Activated naive CD8-positive, alpha-beta T cell treated with anti-CD3 and anti-CD28 coated beads, Interleukin-2, amount 50 U/mL, for 24 hours (primary cell): ENCODE measurements at regions not wholly inside any gene's neighbourhood (a gene's known extent, or its start where the extent isn't known, plus 50 kb on each side); places are given as distances from the start of the nearest gene placed in this dataset.
"Not testable (repeated sequence)": the region's sequence is repeated elsewhere in the genome, so short reads cannot be mapped to it uniquely, and the experiment has no call there.

Experiments used
- ATAC-seq: fragments of 150-1000 bp; cut with Tn5 transposase; one replicate; pipeline ENCODE4 v1.10.0; 2021
- DNase-seq: peaks from one replicate; pipeline ENCODE4 v3.0.0; 2021
- H3K27ac Mint-ChIP-seq: one replicate; pipeline ENCODE4 v1.8.0; 2021; ENCODE audit warnings: mild to moderate bottlenecking, mixed read lengths
- H3K27me3 Mint-ChIP-seq: one replicate; pipeline ENCODE4 v1.8.0; 2021; ENCODE audit warnings: mixed read lengths
- H3K36me3 Mint-ChIP-seq: one replicate; pipeline ENCODE4 v1.8.0; 2021; ENCODE audit warnings: low read depth, mixed read lengths
- H3K4me1 Mint-ChIP-seq: one replicate; pipeline ENCODE4 v1.8.0; 2021; ENCODE audit warnings: mixed read lengths
- H3K4me3 Mint-ChIP-seq: one replicate; pipeline ENCODE4 v1.8.0; 2021; ENCODE audit warnings: mild to moderate bottlenecking, moderate library complexity, mixed read lengths
- H3K9me3 Mint-ChIP-seq: one replicate; pipeline ENCODE4 v1.8.0; 2021; ENCODE audit warnings: mixed read lengths

GRCh38 chr16:33009468-33009867, 184.6 kb upstream of the TP53TG3C start:
- peak; percentile 49 for DNase-seq
- ATAC-seq, H3K36me3 Mint-ChIP-seq, H3K27ac Mint-ChIP-seq, H3K27me3 Mint-ChIP-seq, H3K9me3 Mint-ChIP-seq, H3K4me1 Mint-ChIP-seq, H3K4me3 Mint-ChIP-seq: not testable (repeated sequence)

GRCh38 chr16:33027121-33027520, 166.9 kb upstream of the TP53TG3C start:
- not testable (repeated sequence) for H3K27me3 Mint-ChIP-seq, ATAC-seq, H3K27ac Mint-ChIP-seq, H3K4me3 Mint-ChIP-seq, H3K4me1 Mint-ChIP-seq, H3K9me3 Mint-ChIP-seq, DNase-seq, H3K36me3 Mint-ChIP-seq

GRCh38 chr16:33027941-33028340, 166.1 kb upstream of the TP53TG3C start:
- not testable (repeated sequence) for H3K36me3 Mint-ChIP-seq, H3K4me1 Mint-ChIP-seq

GRCh38 chr16:33028707-33029390, 165.2 kb upstream of the TP53TG3C start:
- H3K4me1 Mint-ChIP-seq, H3K27me3 Mint-ChIP-seq, DNase-seq, H3K27ac Mint-ChIP-seq, ATAC-seq, H3K36me3 Mint-ChIP-seq, H3K9me3 Mint-ChIP-seq, H3K4me3 Mint-ChIP-seq: not testable (repeated sequence)

More at GRCh38 chr16:33027941-33028340, 166.1 kb upstream of the TP53TG3C start:
- H3K27ac Mint-ChIP-seq, H3K4me3 Mint-ChIP-seq, DNase-seq, H3K27me3 Mint-ChIP-seq, ATAC-seq, H3K9me3 Mint-ChIP-seq: not testable (repeated sequence)

- not testable (repeated sequence) for H3K9me3 Mint-ChIP-seq, ATAC-seq, H3K27me3 Mint-ChIP-seq, H3K4me1 Mint-ChIP-seq, H3K27ac Mint-ChIP-seq, H3K4me3 Mint-ChIP-seq, H3K36me3 Mint-ChIP-seq, DNase-seq
These were observed 145.2 kb upstream of the TP53TG3C start for GRCh38 chr16:33048849-33049248.

- H3K9me3 Mint-ChIP-seq: no peaks in the 10 kb centered on the region
- no peaks in the 10 kb centered on the region for H3K27me3 Mint-ChIP-seq
- H3K27ac Mint-ChIP-seq: no peak overlapping the region
- no peak for DNase-seq
- ATAC-seq: no peak
- no peaks in the 10 kb centered on the region for H3K36me3 Mint-ChIP-seq
- no peaks in the 10 kb centered on the region for H3K4me1 Mint-ChIP-seq
- H3K4me3 Mint-ChIP-seq: no peak overlapping the region
These were observed 134.8 kb upstream of the TP53TG3C start for GRCh38 chr16:33059206-33059605.

- H3K4me1 Mint-ChIP-seq, H3K4me3 Mint-ChIP-seq, DNase-seq, H3K36me3 Mint-ChIP-seq, H3K27me3 Mint-ChIP-seq, ATAC-seq, H3K9me3 Mint-ChIP-seq, H3K27ac Mint-ChIP-seq: not testable (repeated sequence)
These were observed 134.2 kb upstream of the TP53TG3C start for GRCh38 chr16:33059654-33060421.

GRCh38 chr16:33062763-33063162, 131.3 kb upstream of the TP53TG3C start:
- H3K4me3 Mint-ChIP-seq, H3K27ac Mint-ChIP-seq, DNase-seq, H3K4me1 Mint-ChIP-seq, ATAC-seq, H3K27me3 Mint-ChIP-seq, H3K9me3 Mint-ChIP-seq, H3K36me3 Mint-ChIP-seq: not testable (repeated sequence)

GRCh38 chr16:33063365-33064170, 130.5 kb upstream of the TP53TG3C start:
- not testable (repeated sequence) for H3K4me3 Mint-ChIP-seq, H3K27me3 Mint-ChIP-seq

GRCh38 chr16:33064454-33065073, 129.5 kb upstream of the TP53TG3C start:
- not testable (repeated sequence) for DNase-seq, H3K9me3 Mint-ChIP-seq, H3K27me3 Mint-ChIP-seq, ATAC-seq, H3K27ac Mint-ChIP-seq, H3K4me3 Mint-ChIP-seq, H3K36me3 Mint-ChIP-seq, H3K4me1 Mint-ChIP-seq

More at GRCh38 chr16:33063365-33064170, 130.5 kb upstream of the TP53TG3C start:
- H3K4me1 Mint-ChIP-seq, H3K27ac Mint-ChIP-seq, ATAC-seq, H3K36me3 Mint-ChIP-seq, DNase-seq, H3K9me3 Mint-ChIP-seq: not testable (repeated sequence)
